Uterus (tissue), 3 donors: ENCODE measurements at regions not wholly inside any gene's neighbourhood (a gene's known extent, or its start where the extent isn't known, plus 50 kb on each side); places are given as distances from the start of the nearest gene placed in this dataset.
"Not testable (repeated sequence)": the region's sequence is repeated elsewhere in the genome, so short reads cannot be mapped to it uniquely, and the experiment has no call there.

Experiments
- DNase-seq, 2 donors: peaks; one replicate each; pipeline ENCODE4 v3.0.0-alpha.2; 2019 to 2020
- H3K27ac ChIP-seq, 2 donors: fragments of 200-600 bp; sonication (generic); 1 replicate in 1 of 2; 2 replicates in 1 of 2; pipeline ENCODE4 v1.5.1; 2016 to 2018
- H3K27me3 ChIP-seq, 2 donors: fragments of 200-600 bp; sonication (generic); one replicate each; pipeline ENCODE4 v1.5.1; 2018 to 2019; ENCODE audit warnings: control low read depth in 1 of 2
- H3K36me3 ChIP-seq, 2 donors: fragments of 200-600 bp; sonication (generic); one replicate each; pipeline ENCODE4 v1.5.1; 2019; ENCODE audit warnings: control low read depth in 1 of 2
- H3K4me1 ChIP-seq, 2 donors: fragments of 200-600 bp; sonication (generic); one replicate each; pipeline ENCODE4 v1.5.1; 2018 to 2019; ENCODE audit warnings: control low read depth in 1 of 2
- H3K4me3 ChIP-seq, 2 donors: fragments of 200-600 bp; sonication (generic); 1 replicate in 1 of 2; 2 replicates in 1 of 2; pipeline ENCODE4 v1.5.1; 2018 to 2019; ENCODE audit warnings: mild to moderate bottlenecking in 1 of 2
- H3K9me3 ChIP-seq, 2 donors: fragments of 200-600 bp; sonication (generic); one replicate each; pipeline ENCODE4 v1.5.1; 2019; ENCODE audit warnings: control low read depth in 1 of 2
- POLR2A ChIP-seq, 2 donors: fragments of 450-650 bp; IDR thresholded peaks; one replicate each; pipeline ENCODE4 v1.6.1; 2016; ENCODE audit warnings: antibody characterized with exemption in 2 of 2, mild to moderate bottlenecking in 1 of 2, moderate library complexity in 1 of 2
- intact Hi-C: fragments of 100-400 bp; cut with DNase I; formaldehyde crosslinking; loops from one replicate; pipeline ENCODE4 v1.15.1; 2023; ENCODE audit warnings: low total_unique reads
- TF ChIP-seq, protein P1 (sequence below), 4 experiments: fragments of 200-600 bp in 2 of 4; fragments of 450-650 bp in 2 of 4; sonication (generic) in 2 of 4; IDR thresholded peaks; one replicate each; pipeline ENCODE4 v1.5.1; 2016 to 2019; ENCODE audit warnings: antibody characterized with exemption in 4 of 4, mild to moderate bottlenecking in 2 of 4, moderate library complexity in 1 of 4
- donor health status: DM: yes; HTN: yes; CAD: no.

DNA sequence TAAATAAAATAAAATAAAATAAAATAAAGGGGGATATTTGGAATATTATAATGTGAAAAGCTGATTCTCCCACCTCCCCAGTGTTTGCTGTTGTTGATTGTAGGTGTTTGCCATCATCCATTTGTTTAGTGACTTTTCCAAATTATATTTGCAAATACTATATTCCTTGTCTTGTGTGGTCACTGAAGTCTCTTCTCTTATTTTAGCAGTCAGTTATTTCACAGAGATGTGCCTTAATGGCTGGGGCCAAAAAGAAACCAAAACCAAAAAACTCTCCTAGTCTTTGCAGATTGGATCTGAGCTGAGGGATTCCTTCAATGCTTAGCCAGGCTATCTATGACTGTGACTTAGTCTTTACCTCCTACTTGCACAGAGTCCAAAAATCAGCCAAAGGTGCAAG, 70.9 kb upstream of the ZNF169 start:
- intact Hi-C loops, result no loop called here
- Histone ChIP-seq H3K4me3 (no peak overlapping the region), H3K36me3 (no peaks in the 10 kb centered on the region), H3K27me3 (no peaks in the 10 kb centered on the region), H3K4me1 (no peaks in the 10 kb centered on the region), H3K27ac (no peak overlapping the region), H3K9me3 (no peaks in the 10 kb centered on the region)
- TF ChIP-seq, protein P1, sequence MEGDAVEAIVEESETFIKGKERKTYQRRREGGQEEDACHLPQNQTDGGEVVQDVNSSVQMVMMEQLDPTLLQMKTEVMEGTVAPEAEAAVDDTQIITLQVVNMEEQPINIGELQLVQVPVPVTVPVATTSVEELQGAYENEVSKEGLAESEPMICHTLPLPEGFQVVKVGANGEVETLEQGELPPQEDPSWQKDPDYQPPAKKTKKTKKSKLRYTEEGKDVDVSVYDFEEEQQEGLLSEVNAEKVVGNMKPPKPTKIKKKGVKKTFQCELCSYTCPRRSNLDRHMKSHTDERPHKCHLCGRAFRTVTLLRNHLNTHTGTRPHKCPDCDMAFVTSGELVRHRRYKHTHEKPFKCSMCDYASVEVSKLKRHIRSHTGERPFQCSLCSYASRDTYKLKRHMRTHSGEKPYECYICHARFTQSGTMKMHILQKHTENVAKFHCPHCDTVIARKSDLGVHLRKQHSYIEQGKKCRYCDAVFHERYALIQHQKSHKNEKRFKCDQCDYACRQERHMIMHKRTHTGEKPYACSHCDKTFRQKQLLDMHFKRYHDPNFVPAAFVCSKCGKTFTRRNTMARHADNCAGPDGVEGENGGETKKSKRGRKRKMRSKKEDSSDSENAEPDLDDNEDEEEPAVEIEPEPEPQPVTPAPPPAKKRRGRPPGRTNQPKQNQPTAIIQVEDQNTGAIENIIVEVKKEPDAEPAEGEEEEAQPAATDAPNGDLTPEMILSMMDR (IDR thresholded peaks at IDR 0.05), result no peak
- TF ChIP-seq POLR2A (IDR thresholded peaks at IDR 0.05), result no peak
- DNase-seq, result no peak

DNA sequence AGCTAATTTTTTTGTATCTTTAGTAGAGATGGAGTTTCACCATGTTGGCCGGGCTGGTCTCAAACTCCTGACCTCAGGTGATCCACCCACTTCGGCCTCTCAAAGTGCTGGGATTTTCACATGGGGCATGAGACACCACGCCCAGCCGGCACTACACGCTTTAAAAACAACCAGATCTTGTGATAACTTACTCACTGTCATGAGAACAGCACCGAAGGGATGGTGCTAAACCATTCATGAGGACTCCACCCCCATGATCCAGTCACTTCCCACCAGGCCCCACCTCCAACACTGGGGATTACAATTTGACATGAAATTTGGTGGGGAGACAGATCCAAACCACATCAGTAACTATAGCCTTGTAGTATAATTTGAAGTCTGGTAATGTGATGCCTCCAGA, 67.4 kb upstream of the ZNF169 start:
- H3K4me1 ChIP-seq, H3K27ac ChIP-seq, H3K4me3 ChIP-seq, intact Hi-C loops, H3K36me3 ChIP-seq, DNase-seq, H3K27me3 ChIP-seq: not testable (repeated sequence)
- peaks cover 0 to 11% of the 10 kb centered on the region in 2 donors for H3K9me3 ChIP-seq

DNA sequence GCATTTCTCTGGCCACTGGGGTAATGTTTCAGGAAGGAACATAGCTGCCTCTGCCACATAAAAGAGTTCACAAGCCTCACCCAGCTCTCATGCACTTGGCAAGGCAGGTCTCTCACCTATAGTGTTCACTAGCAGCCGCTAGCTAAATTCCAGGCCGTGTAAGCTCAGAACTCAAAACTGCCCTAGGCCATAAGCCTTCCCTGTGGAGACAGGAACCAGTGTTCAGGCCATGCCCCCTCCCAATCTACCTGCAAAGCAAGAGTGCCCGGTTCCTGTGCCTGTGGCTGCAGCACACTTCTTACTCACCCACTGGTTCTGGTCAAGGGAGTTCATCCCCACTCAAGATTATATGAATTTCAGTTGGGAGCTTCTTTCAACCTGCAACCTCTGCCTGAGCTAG, 60.7 kb upstream of the ZNF169 start:
- Histone ChIP-seq H3K27ac (no peak overlapping the region), H3K27me3 (no peaks in the 10 kb centered on the region), H3K4me1 (no peaks in the 10 kb centered on the region), H3K4me3 (no peak overlapping the region), H3K9me3 (peaks cover 0 to 11% of the 10 kb centered on the region in 2 donors), H3K36me3 (no peaks in the 10 kb centered on the region)
- intact Hi-C loops, result no loop called here
- no peak for TF ChIP-seq POLR2A (IDR thresholded peaks at IDR 0.05)
- TF ChIP-seq, protein P1 (IDR thresholded peaks at IDR 0.05), result no peak
- no peak for DNase-seq

DNA sequence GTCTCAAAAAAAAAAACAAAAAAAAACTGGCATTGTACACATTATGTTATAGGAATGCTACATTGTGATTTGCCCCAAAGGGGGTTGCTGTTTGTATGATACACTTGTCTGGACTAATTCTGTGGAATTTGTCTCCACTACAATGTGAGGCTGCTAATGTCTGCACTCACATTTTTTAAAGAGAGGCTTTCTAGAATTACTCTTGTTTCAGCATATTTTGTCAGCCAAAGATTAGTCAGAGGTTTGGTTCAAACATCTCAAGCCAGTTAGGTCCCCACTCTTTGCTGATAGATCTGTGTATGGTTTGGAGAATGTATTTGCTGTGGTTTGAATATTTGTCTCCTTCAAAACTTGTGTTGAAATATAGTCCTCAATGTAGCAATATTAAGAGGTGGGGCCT, 59.3 kb upstream of the ZNF169 start:
- DNase-seq, result no peak
- H3K36me3 ChIP-seq, result no peaks in the 10 kb centered on the region
- H3K27ac ChIP-seq, result no peak overlapping the region
- TF ChIP-seq, protein P1 (IDR thresholded peaks at IDR 0.05), result no peak
- no peak for TF ChIP-seq POLR2A (IDR thresholded peaks at IDR 0.05)
- intact Hi-C loops, result no loop called here
- H3K4me3 ChIP-seq, result no peak overlapping the region
- H3K4me1 ChIP-seq, result no peaks in the 10 kb centered on the region
- peaks cover 0 to 11% of the 10 kb centered on the region in 2 donors for H3K9me3 ChIP-seq
- H3K27me3 ChIP-seq, result no peaks in the 10 kb centered on the region

DNA sequence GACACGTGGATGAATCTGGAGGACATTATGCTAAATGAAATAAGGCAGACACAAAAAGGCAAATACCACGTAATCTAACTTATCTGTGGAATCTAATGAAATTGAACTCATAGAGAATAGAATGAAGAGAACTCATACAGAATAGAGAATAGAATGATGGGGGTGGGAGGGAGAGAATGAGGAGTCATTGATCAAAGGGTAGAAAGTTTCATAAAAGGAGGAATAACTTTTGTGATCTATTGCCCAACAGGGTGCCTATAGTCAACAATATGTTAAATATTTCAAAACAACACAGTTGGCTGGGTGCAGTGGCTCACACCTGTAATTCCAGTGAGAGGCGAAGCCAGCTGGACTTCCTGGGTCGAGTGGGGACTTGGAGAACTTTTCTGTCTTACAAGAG, 54.9 kb upstream of the ZNF169 start:
- no peaks in the 10 kb centered on the region for H3K36me3 ChIP-seq
- TF ChIP-seq POLR2A (IDR thresholded peaks at IDR 0.05), result no peak
- TF ChIP-seq, protein P1 (IDR thresholded peaks at IDR 0.05), result no peak
- no peaks in the 10 kb centered on the region for H3K4me1 ChIP-seq
- H3K9me3 ChIP-seq, result no peaks in the 10 kb centered on the region
- H3K27me3 ChIP-seq, result no peaks in the 10 kb centered on the region
- H3K4me3 ChIP-seq, result no peak overlapping the region
- H3K27ac ChIP-seq, result no peak overlapping the region
- intact Hi-C loops, result no loop called here
- no peak for DNase-seq

DNA sequence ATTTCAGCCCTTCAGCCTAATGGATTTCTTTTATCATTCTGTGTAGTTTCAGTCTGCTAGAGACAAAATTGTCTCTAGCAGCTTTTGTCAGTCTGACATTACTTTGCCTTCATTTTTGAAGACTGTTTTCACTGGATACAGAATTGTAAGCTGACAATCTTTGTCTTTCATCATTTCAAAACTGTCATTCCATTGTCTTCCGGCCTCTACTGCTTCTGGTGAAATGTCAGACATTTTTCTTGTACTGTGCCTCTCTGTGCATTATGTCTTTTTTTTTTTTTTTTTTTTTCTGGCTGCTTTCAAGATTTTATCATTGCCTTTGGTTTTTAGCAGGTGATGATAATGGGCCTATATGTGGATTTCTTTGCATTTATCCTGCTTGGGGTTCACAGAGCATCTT, 51.3 kb upstream of the ZNF169 start:
- DNase-seq, result no peak
- TF ChIP-seq POLR2A (IDR thresholded peaks at IDR 0.05), result no peak
- TF ChIP-seq, protein P1 (IDR thresholded peaks at IDR 0.05), result no peak
- Histone ChIP-seq H3K9me3 (no peaks in the 10 kb centered on the region), H3K27me3 (no peaks in the 10 kb centered on the region), H3K36me3 (no peaks in the 10 kb centered on the region), H3K27ac (no peak overlapping the region), H3K4me3 (no peak overlapping the region), H3K4me1 (no peaks in the 10 kb centered on the region)
- intact Hi-C loops, result no loop called here
